Right atrium auricular region (tissue), 2 donors: ENCODE measurements at regions not wholly inside any gene's neighbourhood (a gene's known extent, or its start where the extent isn't known, plus 50 kb on each side); places are given as distances from the start of the nearest gene placed in this dataset.

Source experiments
- DNase-seq: peaks from one replicate; pipeline ENCODE4 v3.0.0-alpha.2; 2019; ENCODE audit warnings: low spot score
- H3K27ac ChIP-seq, 2 donors: fragments of 200-600 bp; sonication (generic); 1 replicate in 1 of 2; 2 replicates in 1 of 2; pipeline ENCODE4 v1.5.1; 2016 to 2019
- H3K27me3 ChIP-seq, 2 donors: fragments of 200-600 bp; sonication (generic); one replicate each; pipeline versions ENCODE4 v1.5.1 to v1.6.0; 2017 to 2019
- H3K36me3 ChIP-seq: fragments of 200-600 bp; sonication (generic); one replicate; pipeline ENCODE4 v1.5.1; 2016
- H3K4me1 ChIP-seq, 2 donors: fragments of 200-600 bp; sonication (generic); one replicate each; pipeline versions ENCODE4 v1.5.1 to v1.6.0; 2017 to 2019
- H3K4me3 ChIP-seq, 2 donors: fragments of 200-600 bp; sonication (generic); 1 replicate in 1 of 2; 2 replicates in 1 of 2; pipeline ENCODE4 v1.5.1; 2017 to 2019; ENCODE audit warnings: mild to moderate bottlenecking in 1 of 2, moderate library complexity in 1 of 2
- H3K9me3 ChIP-seq, 2 donors: fragments of 200-600 bp; sonication (generic); one replicate each; pipeline ENCODE4 v1.5.1; 2019
- CTCF ChIP-seq, 2 donors: fragments of 200-600 bp; sonication (generic); IDR thresholded peaks; one replicate each; pipeline ENCODE4 v1.5.1; 2019; ENCODE audit warnings: antibody characterized with exemption in 2 of 2

- H3K4me1 ChIP-seq, result peaks cover 0 to 10% of the 10 kb centered on the region in 2 donors
- H3K4me3 ChIP-seq, result no peak overlapping the region
- H3K27ac ChIP-seq, result no peak overlapping the region
- no peaks in the 10 kb centered on the region for H3K36me3 ChIP-seq
- H3K9me3 ChIP-seq, result no peaks in the 10 kb centered on the region
- DNase-seq, result no peak
- H3K27me3 ChIP-seq, result no peaks in the 10 kb centered on the region
- no peak for TF ChIP-seq CTCF (IDR thresholded peaks at IDR 0.05)
These were observed 102.5 kb upstream of the DIO2 start for GRCh38 chr14:80313806-80314205.

- H3K27me3 ChIP-seq, result no peaks in the 10 kb centered on the region
- no peaks in the 10 kb centered on the region for H3K36me3 ChIP-seq
- no peak for DNase-seq
- no peaks in the 10 kb centered on the region for H3K9me3 ChIP-seq
- no peak overlapping the region for H3K27ac ChIP-seq
- no peak overlapping the region for H3K4me3 ChIP-seq
- peaks cover 0 to 10% of the 10 kb centered on the region in 2 donors for H3K4me1 ChIP-seq
- no peak for TF ChIP-seq CTCF (IDR thresholded peaks at IDR 0.05)
These were observed 99.8 kb upstream of the DIO2 start for GRCh38 chr14:80310938-80311750.

GRCh38 chr14:80304125-80304766, 92.9 kb upstream of the DIO2 start:
- DNase-seq, result no peak
- Histone ChIP-seq H3K27ac (no peak overlapping the region), H3K27me3 (no peaks in the 10 kb centered on the region), H3K4me3 (no peak overlapping the region), H3K4me1 (no peaks in the 10 kb centered on the region), H3K9me3 (no peaks in the 10 kb centered on the region), H3K36me3 (no peaks in the 10 kb centered on the region)
- no peak for TF ChIP-seq CTCF (IDR thresholded peaks at IDR 0.05)

GRCh38 chr14:80300351-80300750, 89.0 kb upstream of the DIO2 start:
- no peaks in the 10 kb centered on the region for H3K36me3 ChIP-seq
- no peak for DNase-seq
- H3K27me3 ChIP-seq, result no peaks in the 10 kb centered on the region
- no peaks in the 10 kb centered on the region for H3K4me1 ChIP-seq
- H3K4me3 ChIP-seq, result no peak overlapping the region
- no peak overlapping the region for H3K27ac ChIP-seq
- TF ChIP-seq CTCF (IDR thresholded peaks at IDR 0.05), result no peak
- H3K9me3 ChIP-seq, result no peaks in the 10 kb centered on the region

GRCh38 chr14:80298491-80299017, 87.2 kb upstream of the DIO2 start:
- TF ChIP-seq CTCF (IDR thresholded peaks at IDR 0.05), result no peak
- H3K9me3 ChIP-seq, result no peaks in the 10 kb centered on the region
- H3K27ac ChIP-seq, result no peak overlapping the region
- H3K36me3 ChIP-seq, result no peaks in the 10 kb centered on the region
- H3K27me3 ChIP-seq, result no peaks in the 10 kb centered on the region
- H3K4me3 ChIP-seq, result no peak overlapping the region
- H3K4me1 ChIP-seq, result no peaks in the 10 kb centered on the region
- DNase-seq, result no peak
